K562 (cell line): ENCODE measurements at regions not wholly inside any gene's neighbourhood (a gene's known extent, or its start where the extent isn't known, plus 50 kb on each side); places are given as distances from the start of the nearest gene placed in this dataset.

ENCODE experiments used
- CHD4 ChIP-seq: fragments of 200-600 bp; sonication (generic); IDR thresholded peaks from 3 replicates; pipeline ENCODE4 v1.6.1; 2012; ENCODE audit warnings: low read depth, mild to moderate bottlenecking, mixed read lengths, low read length, inconsistent platforms; ENCODE audit not compliant: insufficient read depth, insufficient replicate concordance, poor library complexity, severe bottlenecking
- JUNB ChIP-seq: fragments of 450-650 bp; formaldehyde crosslinking; conservative IDR thresholded peaks from 2 replicates; pipeline ENCODE4 v1.4.0; 2020; ENCODE audit warnings: mild to moderate bottlenecking
- MYC ChIP-seq, 2 experiments: fragments of 250-450 bp in 1 of 2; sonication (Bioruptor Pico) in 1 of 2; IDR thresholded peaks; 2 replicates each; pipeline versions ENCODE4 v1.5.1 to v1.6.1; 2012 to 2021; ENCODE audit warnings: low read depth in 2 of 2, borderline replicate concordance in 1 of 2, improper control_type of control experiment in 1 of 2, low read length in 1 of 2, mild to moderate bottlenecking in 1 of 2, moderate library complexity in 1 of 2
- NUFIP1 ChIP-seq: fragments of 450-650 bp; IDR thresholded peaks from 2 replicates; pipeline ENCODE4 v1.6.1; 2018; ENCODE audit not compliant: partially characterized antibody
- RBBP5 ChIP-seq: fragments of 200-600 bp; sonication (generic); IDR thresholded peaks from 2 replicates; pipeline ENCODE4 v1.6.1; 2012; ENCODE audit warnings: borderline replicate concordance, mild to moderate bottlenecking, low read length, control low read depth, inconsistent platforms; ENCODE audit not compliant: insufficient read depth, poor library complexity, severe bottlenecking
- RUNX1 ChIP-seq: sonication (generic); IDR thresholded peaks from 2 replicates; pipeline ENCODE4 v1.6.1; 2016; ENCODE audit warnings: antibody characterized with exemption, low read depth
- SP2 ChIP-seq: IDR thresholded peaks from 2 replicates; pipeline ENCODE4 v1.6.1; 2011; ENCODE audit warnings: mild to moderate bottlenecking, low read depth, low read length, moderate library complexity; ENCODE audit not compliant: poor library complexity, severe bottlenecking; ENCODE audit errors: extremely low read depth
- TF ChIP-seq, protein P1 (sequence below): fragments of 450-650 bp; formaldehyde crosslinking; IDR thresholded peaks from 2 replicates; pipeline ENCODE4 v1.4.0; 2020; ENCODE audit warnings: mild to moderate bottlenecking, moderate library complexity
- TF ChIP-seq, protein P2 (sequence below): fragments of 250-450 bp; sonication (Bioruptor Pico); IDR thresholded peaks from 2 replicates; pipeline ENCODE4 v1.8.0; 2021; ENCODE audit warnings: moderate library complexity, mild to moderate bottlenecking, inconsistent platforms
- TF ChIP-seq, protein P3 (sequence below): fragments of 450-650 bp; formaldehyde crosslinking; IDR thresholded peaks from 2 replicates; pipeline ENCODE4 v1.4.0; 2022; ENCODE audit warnings: missing genetic modification characterization
- TF ChIP-seq, protein P4 (sequence below), 2 experiments: fragments of 150-350 bp in 1 of 2; IDR thresholded peaks; 2 replicates each; pipeline ENCODE4 v1.6.1; 2012 to 2016; ENCODE audit warnings: low read depth in 2 of 2, low read length in 2 of 2, mild to moderate bottlenecking in 1 of 2, moderate library complexity in 1 of 2
- TF ChIP-seq, protein P5 (sequence below): fragments of 250-450 bp; sonication (Bioruptor Pico); IDR thresholded peaks from 2 replicates; pipeline ENCODE4 v1.5.0; 2021; ENCODE audit warnings: mild to moderate bottlenecking, moderate library complexity
- TF ChIP-seq, protein P6 (sequence below): fragments of 450-650 bp; formaldehyde crosslinking; IDR thresholded peaks from 2 replicates; pipeline ENCODE4 v1.4.0; 2022; ENCODE audit warnings: missing genetic modification characterization

DNA sequence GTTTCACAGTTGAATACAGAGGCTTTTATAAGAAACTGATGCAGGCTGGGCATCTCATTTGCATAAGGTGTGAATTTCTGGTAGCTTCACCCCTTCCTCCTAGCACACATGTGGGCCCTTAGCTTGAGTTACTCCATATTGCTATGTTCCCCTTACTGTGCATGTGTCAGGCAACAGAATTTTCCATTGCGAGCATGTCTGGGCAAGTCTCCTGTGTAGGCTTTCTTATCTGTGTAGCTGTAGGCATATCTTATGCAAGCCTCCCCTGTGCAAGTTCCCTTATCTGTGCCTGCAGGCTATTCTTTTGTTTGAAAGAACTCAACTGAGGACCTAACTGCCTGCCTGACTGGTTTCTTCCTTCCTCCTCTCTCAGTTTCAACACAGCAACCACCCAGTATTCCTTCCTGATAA lies 597.4 kb upstream of the CDH5 start (continued):
- TF ChIP-seq, protein P1, sequence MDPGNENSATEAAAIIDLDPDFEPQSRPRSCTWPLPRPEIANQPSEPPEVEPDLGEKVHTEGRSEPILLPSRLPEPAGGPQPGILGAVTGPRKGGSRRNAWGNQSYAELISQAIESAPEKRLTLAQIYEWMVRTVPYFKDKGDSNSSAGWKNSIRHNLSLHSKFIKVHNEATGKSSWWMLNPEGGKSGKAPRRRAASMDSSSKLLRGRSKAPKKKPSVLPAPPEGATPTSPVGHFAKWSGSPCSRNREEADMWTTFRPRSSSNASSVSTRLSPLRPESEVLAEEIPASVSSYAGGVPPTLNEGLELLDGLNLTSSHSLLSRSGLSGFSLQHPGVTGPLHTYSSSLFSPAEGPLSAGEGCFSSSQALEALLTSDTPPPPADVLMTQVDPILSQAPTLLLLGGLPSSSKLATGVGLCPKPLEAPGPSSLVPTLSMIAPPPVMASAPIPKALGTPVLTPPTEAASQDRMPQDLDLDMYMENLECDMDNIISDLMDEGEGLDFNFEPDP (CRISPR knock-in tag) = peak; percentile 100
- TF ChIP-seq JUNB (CRISPR knock-in tag) = peak; percentile 95
- TF ChIP-seq, protein P2, sequence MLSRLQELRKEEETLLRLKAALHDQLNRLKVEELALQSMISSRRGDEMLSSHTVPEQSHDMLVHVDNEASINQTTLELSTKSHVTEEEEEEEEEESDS (CRISPR knock-in tag) = peak; percentile 89
- no peak for TF ChIP-seq SP2
- TF ChIP-seq, protein P3, sequence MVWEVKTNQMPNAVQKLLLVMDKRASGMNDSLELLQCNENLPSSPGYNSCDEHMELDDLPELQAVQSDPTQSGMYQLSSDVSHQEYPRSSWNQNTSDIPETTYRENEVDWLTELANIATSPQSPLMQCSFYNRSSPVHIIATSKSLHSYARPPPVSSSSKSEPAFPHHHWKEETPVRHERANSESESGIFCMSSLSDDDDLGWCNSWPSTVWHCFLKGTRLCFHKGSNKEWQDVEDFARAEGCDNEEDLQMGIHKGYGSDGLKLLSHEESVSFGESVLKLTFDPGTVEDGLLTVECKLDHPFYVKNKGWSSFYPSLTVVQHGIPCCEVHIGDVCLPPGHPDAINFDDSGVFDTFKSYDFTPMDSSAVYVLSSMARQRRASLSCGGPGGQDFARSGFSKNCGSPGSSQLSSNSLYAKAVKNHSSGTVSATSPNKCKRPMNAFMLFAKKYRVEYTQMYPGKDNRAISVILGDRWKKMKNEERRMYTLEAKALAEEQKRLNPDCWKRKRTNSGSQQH (CRISPR knock-in tag) = peak; percentile 85
- no peak; the same call in none of the 2 replicates for TF ChIP-seq MYC (IDR thresholded peaks at IDR 0.05; ENCODE audit: low read depth, low read length)
- peak; percentile 100 for TF ChIP-seq MYC (CRISPR knock-in tag; IDR thresholded peaks at IDR 0.05; ENCODE audit: borderline replicate concordance, low read depth)
- TF ChIP-seq, protein P4, sequence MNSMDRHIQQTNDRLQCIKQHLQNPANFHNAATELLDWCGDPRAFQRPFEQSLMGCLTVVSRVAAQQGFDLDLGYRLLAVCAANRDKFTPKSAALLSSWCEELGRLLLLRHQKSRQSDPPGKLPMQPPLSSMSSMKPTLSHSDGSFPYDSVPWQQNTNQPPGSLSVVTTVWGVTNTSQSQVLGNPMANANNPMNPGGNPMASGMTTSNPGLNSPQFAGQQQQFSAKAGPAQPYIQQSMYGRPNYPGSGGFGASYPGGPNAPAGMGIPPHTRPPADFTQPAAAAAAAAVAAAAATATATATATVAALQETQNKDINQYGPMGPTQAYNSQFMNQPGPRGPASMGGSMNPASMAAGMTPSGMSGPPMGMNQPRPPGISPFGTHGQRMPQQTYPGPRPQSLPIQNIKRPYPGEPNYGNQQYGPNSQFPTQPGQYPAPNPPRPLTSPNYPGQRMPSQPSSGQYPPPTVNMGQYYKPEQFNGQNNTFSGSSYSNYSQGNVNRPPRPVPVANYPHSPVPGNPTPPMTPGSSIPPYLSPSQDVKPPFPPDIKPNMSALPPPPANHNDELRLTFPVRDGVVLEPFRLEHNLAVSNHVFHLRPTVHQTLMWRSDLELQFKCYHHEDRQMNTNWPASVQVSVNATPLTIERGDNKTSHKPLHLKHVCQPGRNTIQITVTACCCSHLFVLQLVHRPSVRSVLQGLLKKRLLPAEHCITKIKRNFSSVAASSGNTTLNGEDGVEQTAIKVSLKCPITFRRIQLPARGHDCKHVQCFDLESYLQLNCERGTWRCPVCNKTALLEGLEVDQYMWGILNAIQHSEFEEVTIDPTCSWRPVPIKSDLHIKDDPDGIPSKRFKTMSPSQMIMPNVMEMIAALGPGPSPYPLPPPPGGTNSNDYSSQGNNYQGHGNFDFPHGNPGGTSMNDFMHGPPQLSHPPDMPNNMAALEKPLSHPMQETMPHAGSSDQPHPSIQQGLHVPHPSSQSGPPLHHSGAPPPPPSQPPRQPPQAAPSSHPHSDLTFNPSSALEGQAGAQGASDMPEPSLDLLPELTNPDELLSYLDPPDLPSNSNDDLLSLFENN (IDR thresholded peaks at IDR 0.05; ENCODE audit: low read depth in 2 of 2, low read length in 2 of 2) = peak in 1 of 2 experiments; percentile 93; a peak in 2 of 4 replicates
- TF ChIP-seq, protein P5, sequence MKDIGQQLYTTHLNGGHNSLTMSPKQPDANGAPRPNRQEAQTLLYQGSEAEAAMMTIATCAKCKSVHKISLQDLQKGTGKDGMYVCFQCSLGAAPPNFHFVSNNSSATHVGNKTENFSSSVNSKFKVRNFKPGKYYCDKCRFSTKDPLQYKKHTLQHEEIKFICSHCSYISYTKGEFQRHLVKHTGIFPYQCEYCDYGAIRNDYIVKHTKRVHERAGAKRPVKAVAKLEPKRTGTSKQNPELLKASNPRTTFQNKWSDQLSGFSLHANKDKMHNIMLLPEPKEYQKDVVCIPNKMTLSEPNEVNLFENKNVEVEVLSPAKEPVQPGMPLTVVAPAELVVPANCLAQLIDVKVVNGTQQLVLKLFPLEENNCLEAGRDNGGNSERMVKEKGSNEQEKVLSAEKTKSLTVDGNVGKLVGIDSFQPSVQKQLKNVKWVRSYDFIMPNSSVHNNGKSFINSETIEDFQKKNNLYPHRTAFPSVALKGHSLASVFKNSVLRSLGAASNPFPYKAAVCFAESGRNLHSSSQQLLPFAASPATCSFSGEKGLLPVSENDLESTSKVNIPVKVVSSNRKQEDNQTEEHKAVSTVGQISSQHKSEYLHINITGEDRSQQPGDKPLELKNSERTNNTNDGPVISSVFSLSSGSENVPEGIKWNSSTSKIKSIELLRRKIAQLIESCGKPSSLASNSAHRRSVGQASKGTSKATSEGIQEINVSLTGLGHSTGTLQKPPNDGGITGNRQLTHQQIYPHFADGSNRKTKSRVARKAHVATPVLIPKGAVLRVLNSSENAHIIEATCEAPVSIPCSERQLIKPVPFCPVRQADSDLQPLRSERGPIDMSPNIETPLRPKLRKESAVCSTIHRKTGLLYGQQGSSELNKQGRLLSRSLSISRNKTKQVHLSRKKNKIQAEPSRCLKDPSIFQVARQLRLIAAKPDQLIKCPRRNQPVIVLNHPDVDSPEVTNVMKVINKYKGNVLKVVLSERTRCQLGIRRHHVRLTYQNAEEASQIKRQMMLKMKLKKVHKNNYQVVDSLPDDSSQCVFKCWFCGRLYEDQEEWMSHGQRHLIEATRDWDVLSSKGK (CRISPR knock-in tag) = peak; percentile 95
- TF ChIP-seq RBBP5 = no peak
- TF ChIP-seq NUFIP1 = peak; percentile 89
- TF ChIP-seq, protein P6, sequence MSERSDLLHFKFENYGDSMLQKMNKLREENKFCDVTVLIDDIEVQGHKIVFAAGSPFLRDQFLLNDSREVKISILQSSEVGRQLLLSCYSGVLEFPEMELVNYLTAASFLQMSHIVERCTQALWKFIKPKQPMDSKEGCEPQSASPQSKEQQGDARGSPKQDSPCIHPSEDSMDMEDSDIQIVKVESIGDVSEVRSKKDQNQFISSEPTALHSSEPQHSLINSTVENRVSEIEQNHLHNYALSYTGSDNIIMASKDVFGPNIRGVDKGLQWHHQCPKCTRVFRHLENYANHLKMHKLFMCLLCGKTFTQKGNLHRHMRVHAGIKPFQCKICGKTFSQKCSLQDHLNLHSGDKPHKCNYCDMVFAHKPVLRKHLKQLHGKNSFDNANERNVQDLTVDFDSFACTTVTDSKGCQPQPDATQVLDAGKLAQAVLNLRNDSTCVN = peak; percentile 97; the same call in 1 of the 2 replicates
- no peak for TF ChIP-seq CHD4
- no peak for TF ChIP-seq RUNX1
